ENCODE measurements at regions not wholly inside any gene's neighbourhood (a gene's known extent, or its start where the extent isn't known, plus 50 kb on each side); places are given as distances from the start of the nearest gene placed in this dataset.

GRCh38 chrX:26334232-26334631, 118.3 kb downstream of the MAGEB5 start:
- no peak overlapping the region for H3K27ac ChIP-seq
- TF ChIP-seq, protein P1, sequence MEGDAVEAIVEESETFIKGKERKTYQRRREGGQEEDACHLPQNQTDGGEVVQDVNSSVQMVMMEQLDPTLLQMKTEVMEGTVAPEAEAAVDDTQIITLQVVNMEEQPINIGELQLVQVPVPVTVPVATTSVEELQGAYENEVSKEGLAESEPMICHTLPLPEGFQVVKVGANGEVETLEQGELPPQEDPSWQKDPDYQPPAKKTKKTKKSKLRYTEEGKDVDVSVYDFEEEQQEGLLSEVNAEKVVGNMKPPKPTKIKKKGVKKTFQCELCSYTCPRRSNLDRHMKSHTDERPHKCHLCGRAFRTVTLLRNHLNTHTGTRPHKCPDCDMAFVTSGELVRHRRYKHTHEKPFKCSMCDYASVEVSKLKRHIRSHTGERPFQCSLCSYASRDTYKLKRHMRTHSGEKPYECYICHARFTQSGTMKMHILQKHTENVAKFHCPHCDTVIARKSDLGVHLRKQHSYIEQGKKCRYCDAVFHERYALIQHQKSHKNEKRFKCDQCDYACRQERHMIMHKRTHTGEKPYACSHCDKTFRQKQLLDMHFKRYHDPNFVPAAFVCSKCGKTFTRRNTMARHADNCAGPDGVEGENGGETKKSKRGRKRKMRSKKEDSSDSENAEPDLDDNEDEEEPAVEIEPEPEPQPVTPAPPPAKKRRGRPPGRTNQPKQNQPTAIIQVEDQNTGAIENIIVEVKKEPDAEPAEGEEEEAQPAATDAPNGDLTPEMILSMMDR (conservative IDR thresholded peaks at IDR 0.05): no peak

- TF ChIP-seq, protein P1 (conservative IDR thresholded peaks at IDR 0.05): no peak
- H3K27ac ChIP-seq: no peak overlapping the region
Measured at GRCh38 chrX:26328608-26329319, 112.8 kb downstream of the MAGEB5 start.

GRCh38 chrX:26309262-26309661, 93.3 kb downstream of the MAGEB5 start:
- no peak overlapping the region for H3K27ac ChIP-seq
- TF ChIP-seq, protein P1 (conservative IDR thresholded peaks at IDR 0.05): no peak

- TF ChIP-seq, protein P1 (conservative IDR thresholded peaks at IDR 0.05): no peak
Measured at GRCh38 chrX:26295425-26295824, 79.5 kb downstream of the MAGEB5 start.

GRCh38 chrX:26286836-26287235, 70.9 kb downstream of the MAGEB5 start:
- TF ChIP-seq, protein P1 (conservative IDR thresholded peaks at IDR 0.05): no peak
- no peak overlapping the region for H3K27ac ChIP-seq

More at GRCh38 chrX:26295425-26295824, 79.5 kb downstream of the MAGEB5 start:
- no peak overlapping the region for H3K27ac ChIP-seq

All from VCaP (cell line).